C4-2B (cell line): ENCODE measurements at regions not wholly inside any gene's neighbourhood (a gene's known extent, or its start where the extent isn't known, plus 50 kb on each side); places are given as distances from the start of the nearest gene placed in this dataset.

Source experiments
- CTCF ChIP-seq: fragments of 450-650 bp; conservative IDR thresholded peaks from 2 replicates; pipeline ENCODE4 v1.5.1; 2017; ENCODE audit warnings: mild to moderate bottlenecking
- ZFX ChIP-seq: fragments of 450-650 bp; IDR thresholded peaks from 2 replicates; pipeline ENCODE4 v1.6.1; 2017

- TF ChIP-seq CTCF: no peak
- no peak for TF ChIP-seq ZFX
Measured at GRCh38 chr22:49571326-49571725, 256.3 kb downstream of the BRD1 start.
